ENCODE measurements at regions not wholly inside any gene's neighbourhood (a gene's known extent, or its start where the extent isn't known, plus 50 kb on each side); places are given as distances from the start of the nearest gene placed in this dataset.

DNA sequence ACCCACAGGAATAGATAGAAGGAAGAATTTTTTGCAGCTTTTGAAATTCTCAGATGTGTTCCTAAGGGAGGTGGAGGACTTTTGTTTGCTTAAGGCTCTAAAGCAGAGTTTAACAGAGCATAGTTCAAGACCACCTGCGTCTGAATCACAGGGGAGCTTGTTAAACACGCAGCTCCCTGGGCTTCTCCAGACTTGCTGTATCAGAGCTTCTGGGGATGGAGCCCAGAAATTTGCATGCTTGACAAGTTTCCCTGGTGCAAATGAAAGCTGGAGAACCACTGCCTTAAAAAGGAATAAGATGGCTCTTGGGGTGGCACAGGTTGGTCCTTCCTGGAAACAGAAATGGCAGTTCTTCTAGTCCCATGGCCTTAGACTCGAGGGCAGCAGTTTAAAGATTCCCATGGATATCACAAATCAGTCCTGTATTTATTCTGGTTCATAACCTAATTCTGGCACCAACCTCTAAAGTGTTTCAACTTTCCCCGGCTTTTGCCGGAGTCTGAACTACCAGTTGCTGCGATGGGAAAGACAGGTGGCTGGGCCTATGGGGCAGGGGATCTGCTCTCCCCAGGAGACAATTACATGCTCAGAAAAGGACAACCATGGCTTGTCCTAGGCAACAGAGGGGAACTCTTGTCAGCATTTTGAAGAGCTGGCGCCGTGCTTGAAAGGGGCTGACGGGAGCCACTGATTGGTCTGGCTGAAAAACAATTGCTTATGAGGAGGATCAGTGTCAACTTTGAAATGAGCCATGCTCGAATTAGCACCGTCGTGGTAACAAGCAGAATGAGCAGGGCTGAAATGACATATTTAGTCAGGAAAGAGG, 599.6 kb downstream of the CCDC171 start:
- no peak for TF ChIP-seq ZFX (IDR thresholded peaks at IDR 0.05)
- TF ChIP-seq, protein P1, sequence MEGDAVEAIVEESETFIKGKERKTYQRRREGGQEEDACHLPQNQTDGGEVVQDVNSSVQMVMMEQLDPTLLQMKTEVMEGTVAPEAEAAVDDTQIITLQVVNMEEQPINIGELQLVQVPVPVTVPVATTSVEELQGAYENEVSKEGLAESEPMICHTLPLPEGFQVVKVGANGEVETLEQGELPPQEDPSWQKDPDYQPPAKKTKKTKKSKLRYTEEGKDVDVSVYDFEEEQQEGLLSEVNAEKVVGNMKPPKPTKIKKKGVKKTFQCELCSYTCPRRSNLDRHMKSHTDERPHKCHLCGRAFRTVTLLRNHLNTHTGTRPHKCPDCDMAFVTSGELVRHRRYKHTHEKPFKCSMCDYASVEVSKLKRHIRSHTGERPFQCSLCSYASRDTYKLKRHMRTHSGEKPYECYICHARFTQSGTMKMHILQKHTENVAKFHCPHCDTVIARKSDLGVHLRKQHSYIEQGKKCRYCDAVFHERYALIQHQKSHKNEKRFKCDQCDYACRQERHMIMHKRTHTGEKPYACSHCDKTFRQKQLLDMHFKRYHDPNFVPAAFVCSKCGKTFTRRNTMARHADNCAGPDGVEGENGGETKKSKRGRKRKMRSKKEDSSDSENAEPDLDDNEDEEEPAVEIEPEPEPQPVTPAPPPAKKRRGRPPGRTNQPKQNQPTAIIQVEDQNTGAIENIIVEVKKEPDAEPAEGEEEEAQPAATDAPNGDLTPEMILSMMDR (conservative IDR thresholded peaks at IDR 0.05) = no peak
